Erythroblast (primary cell): ENCODE measurements at regions not wholly inside any gene's neighbourhood (a gene's known extent, or its start where the extent isn't known, plus 50 kb on each side); places are given as distances from the start of the nearest gene placed in this dataset.
"Not testable (repeated sequence)": the region's sequence is repeated elsewhere in the genome, so short reads cannot be mapped to it uniquely, and the experiment has no call there.

Experiments
- DNase-seq, 2 experiments: peaks; one replicate each; lab custom pipeline; 2025; lab: John Stamatoyannopoulos, UW
- GATA1 ChIP-seq: IDR thresholded peaks from 2 replicates; pipeline ENCODE4 v1.6.1; 2011; ENCODE audit warnings: low read depth, mild to moderate bottlenecking, control low read depth, low read length, moderate library complexity
- POLR2A ChIP-seq: IDR thresholded peaks from 2 replicates; pipeline ENCODE4 v1.6.1; 2011; ENCODE audit warnings: mild to moderate bottlenecking, low read length

DNA sequence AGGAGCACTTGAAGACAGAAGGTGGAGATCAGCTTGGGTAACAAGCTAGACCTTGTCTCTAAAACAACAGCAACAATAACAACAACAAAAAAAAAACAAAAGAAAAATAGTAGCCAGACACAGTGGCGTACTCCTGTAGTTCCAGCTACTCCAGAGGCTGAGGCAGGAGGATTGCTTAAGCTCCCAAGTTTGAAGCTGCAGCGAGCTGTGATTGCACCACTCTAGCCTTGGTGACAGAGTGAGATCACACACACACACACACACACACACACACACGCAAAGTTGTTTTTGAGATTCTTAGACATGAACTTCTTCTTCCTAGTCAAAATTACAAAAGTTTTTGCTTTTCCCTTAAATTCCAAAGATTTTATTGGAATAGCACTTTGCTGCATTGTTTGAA is 93.0 kb upstream of the IGSF10 start:
- no peak for TF ChIP-seq GATA1
- no peak for TF ChIP-seq POLR2A
- no peak for DNase-seq

DNA sequence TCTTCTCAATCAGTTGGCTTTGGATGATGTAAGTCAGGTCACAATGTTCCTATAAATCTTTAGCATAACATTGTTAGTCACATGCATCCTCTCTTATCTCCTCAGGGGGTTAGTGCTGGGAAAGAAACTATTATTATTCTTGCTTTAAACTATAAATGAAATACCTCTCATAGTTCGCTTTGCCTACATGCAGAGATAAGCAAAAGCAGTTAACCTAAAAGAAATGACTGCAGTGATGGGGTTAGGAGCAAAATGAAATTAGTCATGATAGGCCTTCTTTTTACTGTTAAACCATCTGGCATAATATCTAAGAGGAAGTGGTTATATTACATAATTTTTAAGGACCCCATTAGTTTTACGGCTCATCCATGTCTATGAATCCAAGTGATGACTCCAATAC is 91.7 kb upstream of the IGSF10 start:
- TF ChIP-seq POLR2A (no peak), GATA1 (no peak)
- no peak for DNase-seq

DNA sequence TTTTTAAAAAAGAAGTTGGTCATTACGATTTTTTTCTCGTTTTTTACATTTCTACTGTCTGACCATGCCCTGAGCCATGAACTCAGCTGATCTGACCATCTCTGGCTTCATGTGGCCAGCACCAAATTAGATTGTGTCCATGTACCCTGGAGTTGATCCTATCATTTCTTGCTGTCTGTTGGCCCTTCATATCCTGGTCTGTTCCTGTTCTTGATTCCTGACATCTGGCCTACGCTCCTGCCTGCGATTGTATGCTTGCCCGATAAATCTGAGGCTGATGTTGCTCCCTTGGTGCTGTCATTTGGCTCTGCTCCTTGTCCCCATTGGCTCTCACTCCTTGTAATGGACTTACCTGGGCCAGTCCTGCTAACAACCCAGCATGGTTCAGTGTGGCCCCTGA is 89.8 kb upstream of the IGSF10 start:
- TF ChIP-seq POLR2A (no peak), GATA1 (no peak)
- no peak for DNase-seq

DNA sequence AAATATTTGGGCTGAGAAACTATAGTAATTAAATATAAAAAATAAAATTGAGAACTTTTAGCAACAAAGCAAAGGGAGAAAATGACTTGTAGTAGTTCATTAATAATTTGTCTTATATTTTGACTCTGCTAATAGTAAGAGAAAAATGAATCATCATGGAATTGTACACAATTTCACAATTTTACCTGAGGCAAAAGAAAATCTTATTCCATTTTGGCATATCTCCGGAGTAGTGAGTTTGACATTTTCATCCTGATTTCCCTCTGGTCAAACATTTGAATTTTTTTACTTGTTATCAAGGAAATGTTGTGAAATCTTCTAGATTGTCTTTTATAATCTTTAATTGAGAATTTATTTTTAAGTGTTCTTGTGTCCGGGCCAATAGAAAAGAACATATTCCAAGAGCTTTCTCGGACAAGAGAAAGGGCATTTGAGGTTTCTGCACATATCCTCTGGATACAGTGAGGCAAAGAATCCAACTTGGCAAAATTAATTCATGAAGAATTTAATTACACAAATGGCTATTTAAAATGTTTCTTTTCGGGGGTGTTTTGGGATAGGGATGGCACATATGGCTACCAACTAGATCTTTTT is 89.3 kb upstream of the IGSF10 start:
- TF ChIP-seq GATA1 (no peak), POLR2A (no peak)
- no peak for DNase-seq

GRCh38 chr3:151548195-151548594 is 87.3 kb upstream of the IGSF10 start:
- DNase-seq: no peak
- no peak for TF ChIP-seq GATA1
- no peak for TF ChIP-seq POLR2A

- TF ChIP-seq POLR2A: no peak
- TF ChIP-seq GATA1: no peak
Observed at GRCh38 chr3:151544164-151544548, 83.3 kb upstream of the IGSF10 start.

GRCh38 chr3:151541178-151541577 is 80.3 kb upstream of the IGSF10 start:
- no peak for DNase-seq
- TF ChIP-seq POLR2A (no peak), GATA1 (no peak)

More at GRCh38 chr3:151544164-151544548, 83.3 kb upstream of the IGSF10 start:
- no peak for DNase-seq

GRCh38 chr3:151539599-151539998 is 78.7 kb upstream of the IGSF10 start:
- no peak for DNase-seq
- TF ChIP-seq GATA1: no peak
- no peak for TF ChIP-seq POLR2A

DNA sequence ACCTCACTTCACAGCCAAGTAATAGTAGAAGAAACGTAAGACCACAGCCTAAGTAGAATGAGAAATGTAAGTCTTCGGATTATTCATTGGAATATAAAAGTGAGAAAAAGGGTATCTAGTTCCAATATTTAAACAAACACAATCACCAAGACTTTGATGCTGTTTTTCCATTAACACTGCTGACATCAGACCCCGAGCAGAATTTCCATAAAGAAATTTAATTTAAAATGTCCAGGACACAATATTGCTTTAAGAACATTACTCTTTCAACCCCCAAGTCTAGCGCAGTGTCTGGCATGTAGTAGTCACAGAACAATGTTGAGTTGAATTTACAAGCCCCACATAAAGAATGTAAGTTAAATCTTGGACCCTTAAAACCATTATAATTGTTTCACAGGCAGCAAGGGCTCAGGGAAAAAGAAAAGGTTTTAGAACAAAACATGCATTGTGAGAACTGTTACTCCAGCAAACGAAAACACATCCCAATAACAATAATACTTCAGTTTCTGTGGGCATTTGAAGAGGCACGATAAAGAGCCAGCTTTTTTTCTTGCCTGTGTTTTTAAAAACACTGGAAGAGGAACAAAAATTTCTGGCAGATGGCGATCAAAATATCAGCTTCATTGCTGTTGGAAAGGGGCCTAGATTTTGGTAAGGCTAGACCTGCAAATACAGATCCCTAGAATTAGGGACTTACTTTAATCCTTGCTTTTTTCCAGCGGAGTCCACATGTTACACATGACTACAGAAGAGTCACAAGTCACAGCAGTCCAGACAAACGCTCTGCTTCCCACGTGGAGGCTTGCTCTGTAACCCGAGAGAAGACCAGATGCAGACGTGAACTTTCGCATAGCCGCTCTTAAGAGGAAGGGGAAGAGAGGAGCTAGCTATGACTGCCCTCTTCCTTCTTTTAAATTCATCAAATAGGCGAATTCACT is 77.9 kb upstream of the IGSF10 start:
- DNase-seq: no peak
- TF ChIP-seq GATA1: no peak
- no peak for TF ChIP-seq POLR2A

DNA sequence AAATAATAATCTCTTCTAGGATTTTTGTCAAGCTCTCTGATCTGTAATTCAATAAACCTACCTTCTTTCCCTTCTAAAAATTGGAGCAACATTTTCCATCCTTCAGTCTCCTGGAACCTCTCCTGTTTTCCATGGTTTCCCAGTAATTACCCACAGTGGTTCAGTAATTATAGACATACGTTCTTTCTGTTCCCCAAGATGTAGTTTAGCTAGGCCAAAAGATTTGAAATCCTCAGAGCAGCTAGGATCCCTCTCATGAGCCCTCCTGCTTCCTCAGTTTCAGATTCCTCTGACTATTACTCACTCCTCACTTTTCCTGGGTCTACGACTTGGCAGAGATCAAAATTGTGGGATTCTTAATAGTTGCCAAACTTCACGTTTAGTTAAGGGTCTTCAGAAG is 76.9 kb upstream of the IGSF10 start:
- no peak for DNase-seq
- TF ChIP-seq GATA1 (no peak), POLR2A (no peak)

DNA sequence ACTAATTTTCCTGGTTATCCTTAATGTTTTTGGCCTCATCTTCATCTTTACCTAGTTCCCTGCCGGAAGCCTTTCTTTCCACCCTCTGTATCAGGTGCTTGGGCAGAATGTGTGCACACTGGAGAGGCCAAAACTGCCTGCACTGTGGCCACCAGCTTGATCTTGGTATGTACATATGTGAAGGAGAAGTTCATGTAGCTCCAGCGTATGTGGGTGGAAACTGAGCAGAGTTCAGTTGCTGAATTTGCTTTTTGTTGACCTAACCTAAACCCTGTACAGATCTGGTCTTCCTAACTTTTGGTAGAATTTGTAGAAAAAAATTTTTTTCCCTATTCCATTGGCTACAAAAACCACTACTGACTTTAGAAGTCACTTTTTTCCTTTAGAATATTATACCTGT is 65.9 kb upstream of the IGSF10 start:
- TF ChIP-seq GATA1: no peak
- TF ChIP-seq POLR2A: no peak
- DNase-seq: no peak

- TF ChIP-seq POLR2A: no peak
- no peak for TF ChIP-seq GATA1
Observed at GRCh38 chr3:151520105-151520504, 59.2 kb upstream of the IGSF10 start.

GRCh38 chr3:151511433-151511832 is 50.6 kb upstream of the IGSF10 start:
- not testable (repeated sequence) for DNase-seq

More at GRCh38 chr3:151520105-151520504, 59.2 kb upstream of the IGSF10 start:
- no peak for DNase-seq
